NB4 (cell line): ENCODE measurements at regions not wholly inside any gene's neighbourhood (a gene's known extent, or its start where the extent isn't known, plus 50 kb on each side); places are given as distances from the start of the nearest gene placed in this dataset.

Experiments used
- CTCF ChIP-seq: IDR thresholded peaks from one replicate; pipeline ENCODE4 v1.5.1; 2012; ENCODE audit warnings: low read depth, low read length
- MYC ChIP-seq: IDR thresholded peaks from 2 replicates; pipeline ENCODE4 v1.6.1; 2011; ENCODE audit warnings: low read depth, low read length
- TF ChIP-seq, protein P1 (sequence below): IDR thresholded peaks from 2 replicates; pipeline ENCODE4 v1.6.1; 2011; ENCODE audit warnings: low read depth, low read length

DNA sequence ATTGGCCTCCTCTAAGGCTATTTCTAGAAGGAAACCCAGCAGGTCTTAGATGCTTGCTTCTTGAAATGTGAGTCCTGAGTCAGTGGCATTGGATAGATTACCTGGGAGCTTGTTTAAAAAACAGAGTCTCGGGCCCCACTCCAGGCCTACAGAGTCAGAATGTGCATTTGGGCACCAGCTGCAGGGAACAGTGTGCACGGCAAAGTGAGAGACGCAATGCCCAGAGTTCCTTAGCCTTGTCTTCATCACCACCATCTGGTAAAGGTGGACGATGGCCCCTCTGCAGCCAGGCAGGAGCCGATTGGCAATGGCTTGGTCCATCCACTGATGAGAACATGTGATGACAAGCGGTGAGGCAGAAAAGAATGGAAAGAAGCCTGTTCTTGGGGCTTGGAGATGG is 102.1 kb upstream of the TSC22D1 start:
- TF ChIP-seq CTCF (no peak), MYC (no peak)
- TF ChIP-seq, protein P1, sequence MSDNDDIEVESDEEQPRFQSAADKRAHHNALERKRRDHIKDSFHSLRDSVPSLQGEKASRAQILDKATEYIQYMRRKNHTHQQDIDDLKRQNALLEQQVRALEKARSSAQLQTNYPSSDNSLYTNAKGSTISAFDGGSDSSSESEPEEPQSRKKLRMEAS, result no peak
